GM18507 (cell line): ENCODE measurements at regions not wholly inside any gene's neighbourhood (a gene's known extent, or its start where the extent isn't known, plus 50 kb on each side); places are given as distances from the start of the nearest gene placed in this dataset.
"Not testable (repeated sequence)": the region's sequence is repeated elsewhere in the genome, so short reads cannot be mapped to it uniquely, and the experiment has no call there.

Source experiments
- DNase-seq: peaks from one replicate; pipeline ENCODE4 v3.0.0; 2011; ENCODE audit warnings: low read depth; ENCODE audit not compliant: insufficient read length; ENCODE audit errors: extremely low spot score
- FAIRE-seq: peaks from 2 replicates; lab custom pipeline; 2011; peaks lifted over from hg19 to GRCh38; lab: Jason Lieb, UNC

GRCh38 chr14:28635387-28635786, 131.2 kb upstream of the FOXG1 start:
- DNase-seq (no peak), FAIRE-seq (no peak)

- FAIRE-seq, DNase-seq: not testable (repeated sequence)
Observed at GRCh38 chr14:28635816-28636215, 130.8 kb upstream of the FOXG1 start.

- DNase-seq, FAIRE-seq: not testable (repeated sequence)
Observed at GRCh38 chr14:28641189-28641588, 125.4 kb upstream of the FOXG1 start.

GRCh38 chr14:28651148-28651547, 115.4 kb upstream of the FOXG1 start:
- DNase-seq = no peak
- FAIRE-seq = no peak

GRCh38 chr14:28652782-28653181, 113.8 kb upstream of the FOXG1 start:
- DNase-seq = no peak
- no peak for FAIRE-seq

- DNase-seq = no peak
- no peak for FAIRE-seq
Observed at GRCh38 chr14:28653521-28653920, 113.1 kb upstream of the FOXG1 start.

GRCh38 chr14:28656704-28657255, 109.8 kb upstream of the FOXG1 start:
- DNase-seq (no peak), FAIRE-seq (no peak)

GRCh38 chr14:28661171-28661772, 105.3 kb upstream of the FOXG1 start:
- FAIRE-seq = no peak

GRCh38 chr14:28666961-28667360, 99.6 kb upstream of the FOXG1 start:
- DNase-seq (no peak), FAIRE-seq (no peak)

More at GRCh38 chr14:28661171-28661772, 105.3 kb upstream of the FOXG1 start:
- DNase-seq = no peak

- DNase-seq (no peak), FAIRE-seq (no peak)
Observed at GRCh38 chr14:28671425-28671824, 95.2 kb upstream of the FOXG1 start.

- FAIRE-seq = no peak
- no peak for DNase-seq
Observed at GRCh38 chr14:28673056-28673455, 93.5 kb upstream of the FOXG1 start.

- DNase-seq (no peak), FAIRE-seq (no peak)
Observed at GRCh38 chr14:28676479-28676878, 90.1 kb upstream of the FOXG1 start.

GRCh38 chr14:28677381-28677780, 89.2 kb upstream of the FOXG1 start:
- no peak for DNase-seq
- no peak for FAIRE-seq

GRCh38 chr14:28678887-28679286, 87.7 kb upstream of the FOXG1 start:
- FAIRE-seq (no peak), DNase-seq (no peak)

- DNase-seq (no peak), FAIRE-seq (no peak)
Observed at GRCh38 chr14:28681681-28682080, 84.9 kb upstream of the FOXG1 start.

GRCh38 chr14:28690029-28690692, 76.4 kb upstream of the FOXG1 start:
- DNase-seq (no peak), FAIRE-seq (no peak)

- DNase-seq (no peak), FAIRE-seq (no peak)
Observed at GRCh38 chr14:28695109-28695508, 71.5 kb upstream of the FOXG1 start.

- DNase-seq = no peak
- no peak for FAIRE-seq
Observed at GRCh38 chr14:28701733-28702132, 64.9 kb upstream of the FOXG1 start.

GRCh38 chr14:28703482-28703881, 63.1 kb upstream of the FOXG1 start:
- DNase-seq (no peak), FAIRE-seq (no peak)

GRCh38 chr14:28704153-28704552, 62.4 kb upstream of the FOXG1 start:
- no peak for FAIRE-seq

GRCh38 chr14:28707814-28708213, 58.8 kb upstream of the FOXG1 start:
- no peak for FAIRE-seq
- DNase-seq = no peak

More at GRCh38 chr14:28704153-28704552, 62.4 kb upstream of the FOXG1 start:
- no peak for DNase-seq
